NOMO-1 (cell line): ENCODE measurements at regions not wholly inside any gene's neighbourhood (a gene's known extent, or its start where the extent isn't known, plus 50 kb on each side); places are given as distances from the start of the nearest gene placed in this dataset.

Source experiments
- DNase-seq, 2 experiments: peaks; one replicate each; lab custom pipeline; 2025; ENCODE audit not compliant: unreplicated experiment in 2 of 2; lab: John Stamatoyannopoulos, UW

GRCh38 chr5:165757791-165758190 is 2252.4 kb downstream of the MAT2B start:
- no peak for DNase-seq

- DNase-seq: no peak
Observed at GRCh38 chr5:165775111-165775510, 2269.7 kb downstream of the MAT2B start.

- DNase-seq: no peak
Observed at GRCh38 chr5:165779505-165779904, 2274.1 kb downstream of the MAT2B start.

- DNase-seq: no peak
Observed at GRCh38 chr5:165780901-165781300, 2275.5 kb downstream of the MAT2B start.

- DNase-seq: no peak
Observed at GRCh38 chr5:165781738-165782137, 2276.3 kb downstream of the MAT2B start.

- DNase-seq: no peak
Observed at GRCh38 chr5:165783024-165783423, 2277.6 kb downstream of the MAT2B start.

GRCh38 chr5:165786073-165786472 is 2280.7 kb downstream of the MAT2B start:
- no peak for DNase-seq

GRCh38 chr5:165795073-165795472 is 2289.7 kb downstream of the MAT2B start:
- DNase-seq: no peak

- no peak for DNase-seq
Observed at GRCh38 chr5:165805756-165806155, 2300.3 kb downstream of the MAT2B start.

- no peak for DNase-seq
Observed at GRCh38 chr5:165808335-165808734, 2302.9 kb downstream of the MAT2B start.

GRCh38 chr5:165809914-165810313 is 2304.5 kb downstream of the MAT2B start:
- DNase-seq: no peak

- DNase-seq: no peak
Observed at GRCh38 chr5:165829504-165829903, 2324.1 kb downstream of the MAT2B start.

GRCh38 chr5:165834891-165835290 is 2329.5 kb downstream of the MAT2B start:
- DNase-seq: no peak

GRCh38 chr5:165836046-165836445 is 2330.6 kb downstream of the MAT2B start:
- DNase-seq: no peak

- DNase-seq: peak; percentile 0 to 80
Observed at GRCh38 chr5:165837286-165837685, 2331.9 kb downstream of the MAT2B start.

GRCh38 chr5:165844571-165844970 is 2339.2 kb downstream of the MAT2B start:
- DNase-seq: no peak

- no peak for DNase-seq
Observed at GRCh38 chr5:165858118-165858517, 2352.7 kb downstream of the MAT2B start.

- DNase-seq: no peak
Observed at GRCh38 chr5:165859251-165859650, 2353.8 kb downstream of the MAT2B start.

GRCh38 chr5:165863239-165863638 is 2357.8 kb downstream of the MAT2B start:
- DNase-seq: no peak

- DNase-seq: no peak
Observed at GRCh38 chr5:165871291-165871690, 2365.9 kb downstream of the MAT2B start.

GRCh38 chr5:165874851-165875250 is 2369.4 kb downstream of the MAT2B start:
- DNase-seq: no peak

GRCh38 chr5:165876538-165876937 is 2371.1 kb downstream of the MAT2B start:
- DNase-seq: no peak

GRCh38 chr5:165877475-165877874 is 2372.1 kb downstream of the MAT2B start:
- DNase-seq: peak in 1 of 2 experiments; percentile 31

GRCh38 chr5:165881259-165881658 is 2375.8 kb downstream of the MAT2B start:
- peak in 1 of 2 experiments; percentile 0 for DNase-seq
